ENCODE measurements at regions not wholly inside any gene's neighbourhood (a gene's known extent, or its start where the extent isn't known, plus 50 kb on each side); places are given as distances from the start of the nearest gene placed in this dataset.

DNA sequence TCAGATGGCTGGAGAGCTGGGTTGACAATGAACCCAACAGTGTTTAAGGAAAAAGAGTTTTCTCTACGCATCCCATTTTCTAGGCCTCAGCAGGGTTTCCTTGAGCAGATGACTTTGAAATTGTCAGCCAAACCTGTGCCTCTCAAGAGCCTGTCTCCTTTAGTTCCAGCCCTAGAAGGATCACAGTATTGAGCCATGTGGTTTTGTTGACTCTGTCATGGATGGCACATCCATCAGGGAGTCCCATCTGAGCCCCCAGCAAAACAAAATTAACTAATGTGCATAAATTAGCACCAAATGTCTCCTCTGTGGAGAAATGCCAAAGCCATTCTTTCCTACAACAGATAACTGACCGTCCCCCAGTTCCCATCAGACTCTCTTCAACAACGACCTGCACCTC lies 103.8 kb upstream of the BLID start:
- no peaks in the 10 kb centered on the region for H3K36me3 Mint-ChIP-seq
- no peak overlapping the region for H3K27ac Mint-ChIP-seq
- no peak overlapping the region for H3K4me3 Mint-ChIP-seq
- peaks cover 5% of the 10 kb centered on the region for H3K9me3 Mint-ChIP-seq
- no peaks in the 10 kb centered on the region for H3K27me3 Mint-ChIP-seq
- H3K4me1 Mint-ChIP-seq (ENCODE audit: unreplicated experiment), result peaks cover 14% of the 10 kb centered on the region
- no peak for DNase-seq (ENCODE audit: extremely low spot score, unreplicated experiment)
- TF ChIP-seq, protein P1, sequence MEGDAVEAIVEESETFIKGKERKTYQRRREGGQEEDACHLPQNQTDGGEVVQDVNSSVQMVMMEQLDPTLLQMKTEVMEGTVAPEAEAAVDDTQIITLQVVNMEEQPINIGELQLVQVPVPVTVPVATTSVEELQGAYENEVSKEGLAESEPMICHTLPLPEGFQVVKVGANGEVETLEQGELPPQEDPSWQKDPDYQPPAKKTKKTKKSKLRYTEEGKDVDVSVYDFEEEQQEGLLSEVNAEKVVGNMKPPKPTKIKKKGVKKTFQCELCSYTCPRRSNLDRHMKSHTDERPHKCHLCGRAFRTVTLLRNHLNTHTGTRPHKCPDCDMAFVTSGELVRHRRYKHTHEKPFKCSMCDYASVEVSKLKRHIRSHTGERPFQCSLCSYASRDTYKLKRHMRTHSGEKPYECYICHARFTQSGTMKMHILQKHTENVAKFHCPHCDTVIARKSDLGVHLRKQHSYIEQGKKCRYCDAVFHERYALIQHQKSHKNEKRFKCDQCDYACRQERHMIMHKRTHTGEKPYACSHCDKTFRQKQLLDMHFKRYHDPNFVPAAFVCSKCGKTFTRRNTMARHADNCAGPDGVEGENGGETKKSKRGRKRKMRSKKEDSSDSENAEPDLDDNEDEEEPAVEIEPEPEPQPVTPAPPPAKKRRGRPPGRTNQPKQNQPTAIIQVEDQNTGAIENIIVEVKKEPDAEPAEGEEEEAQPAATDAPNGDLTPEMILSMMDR (conservative IDR thresholded peaks at IDR 0.05), result no peak

DNA sequence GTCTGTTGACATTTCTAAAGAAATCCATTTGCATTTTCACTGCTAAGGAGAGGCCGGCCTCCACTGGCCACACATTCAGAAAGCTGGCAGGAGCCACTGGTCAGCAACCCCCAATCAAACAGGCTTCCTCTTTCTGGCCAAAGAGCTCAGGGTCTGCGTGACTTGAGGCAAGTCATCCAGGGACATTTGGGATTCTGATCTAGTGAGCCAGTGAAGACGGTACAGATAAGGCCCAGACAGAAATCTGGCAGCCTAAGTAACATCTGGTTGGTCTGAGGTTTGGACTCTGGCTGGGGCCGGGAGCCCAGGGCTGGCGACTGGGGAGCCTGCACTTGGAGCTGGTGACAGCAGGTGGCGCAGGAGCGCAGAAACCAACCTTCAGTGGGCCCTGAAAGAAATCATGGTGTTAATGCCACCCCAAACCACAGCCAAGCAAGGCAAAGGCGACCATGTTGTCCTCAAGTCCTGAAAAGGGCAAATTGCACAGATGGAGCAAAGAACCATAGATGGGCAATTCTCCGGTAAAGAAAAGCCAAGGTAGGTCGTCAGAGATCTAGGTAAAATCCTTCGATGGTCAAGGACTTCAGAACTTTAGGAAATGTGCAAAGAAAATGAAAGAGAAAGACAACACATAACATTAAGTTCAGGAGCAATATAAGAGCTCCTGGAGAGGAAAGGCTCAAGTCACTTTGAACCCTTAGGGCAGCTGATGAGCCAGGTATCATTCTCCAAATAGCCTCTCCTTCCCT lies 99.4 kb upstream of the BLID start:
- H3K27me3 Mint-ChIP-seq, result no peaks in the 10 kb centered on the region
- no peak overlapping the region for H3K27ac Mint-ChIP-seq
- TF ChIP-seq, protein P1 (conservative IDR thresholded peaks at IDR 0.05), result peak; percentile 93
- no peaks in the 10 kb centered on the region for H3K9me3 Mint-ChIP-seq
- H3K36me3 Mint-ChIP-seq, result no peaks in the 10 kb centered on the region
- peak; percentile 76 for DNase-seq (ENCODE audit: extremely low spot score, unreplicated experiment)
- no peak overlapping the region for H3K4me3 Mint-ChIP-seq
- H3K4me1 Mint-ChIP-seq (ENCODE audit: unreplicated experiment), result peaks cover 21% of the 10 kb centered on the region

DNA sequence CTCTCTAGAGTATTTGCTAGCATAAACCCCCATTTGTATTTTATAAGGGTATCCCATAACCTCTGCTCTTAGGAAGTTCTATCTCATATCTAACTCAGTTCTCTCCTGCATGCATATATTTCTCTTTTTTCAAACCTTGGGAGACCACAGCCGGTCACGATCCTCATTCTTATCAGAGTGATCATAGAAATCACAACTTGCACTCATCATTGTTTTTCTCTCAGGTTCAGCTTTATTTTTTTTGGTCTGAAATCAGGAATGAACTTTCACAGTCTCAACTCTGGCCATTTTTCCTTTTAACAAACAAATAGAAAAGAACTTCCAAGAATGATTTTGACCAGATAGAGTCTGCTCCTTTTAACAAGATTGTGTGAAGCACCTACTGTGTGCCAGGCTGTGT lies 98.6 kb upstream of the BLID start:
- no peaks in the 10 kb centered on the region for H3K9me3 Mint-ChIP-seq
- no peaks in the 10 kb centered on the region for H3K27me3 Mint-ChIP-seq
- TF ChIP-seq, protein P1 (conservative IDR thresholded peaks at IDR 0.05), result no peak
- H3K27ac Mint-ChIP-seq, result no peak overlapping the region
- H3K4me3 Mint-ChIP-seq, result no peak overlapping the region
- no peak for DNase-seq (ENCODE audit: extremely low spot score, unreplicated experiment)
- no peaks in the 10 kb centered on the region for H3K36me3 Mint-ChIP-seq
- peaks cover 27% of the 10 kb centered on the region for H3K4me1 Mint-ChIP-seq (ENCODE audit: unreplicated experiment)

DNA sequence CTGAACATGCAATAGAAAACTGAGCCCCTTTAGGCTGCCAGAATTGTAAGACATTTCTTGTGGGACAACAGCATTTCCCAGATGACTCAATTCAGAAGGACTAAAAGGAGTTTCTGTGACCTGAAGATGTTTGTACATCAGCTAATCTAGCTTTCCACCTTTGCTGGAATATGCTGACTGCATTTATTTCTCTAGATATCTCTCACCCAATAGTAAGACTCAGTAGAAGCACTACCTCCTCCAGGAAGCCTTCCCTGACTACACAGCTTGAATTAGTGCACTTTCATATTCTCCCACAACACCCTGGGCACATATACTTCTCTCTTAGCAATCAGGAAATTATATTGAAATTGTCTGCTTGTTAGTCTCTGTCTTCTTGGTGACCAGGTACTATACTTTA lies 98.1 kb upstream of the BLID start:
- DNase-seq (ENCODE audit: extremely low spot score, unreplicated experiment), result no peak
- Mint-ChIP-seq H3K4me1 (ENCODE audit: unreplicated experiment) (peaks cover 27% of the 10 kb centered on the region), H3K36me3 (no peaks in the 10 kb centered on the region), H3K9me3 (no peaks in the 10 kb centered on the region), H3K4me3 (no peak overlapping the region), H3K27ac (no peak overlapping the region), H3K27me3 (no peaks in the 10 kb centered on the region)
- TF ChIP-seq, protein P1 (conservative IDR thresholded peaks at IDR 0.05), result no peak

DNA sequence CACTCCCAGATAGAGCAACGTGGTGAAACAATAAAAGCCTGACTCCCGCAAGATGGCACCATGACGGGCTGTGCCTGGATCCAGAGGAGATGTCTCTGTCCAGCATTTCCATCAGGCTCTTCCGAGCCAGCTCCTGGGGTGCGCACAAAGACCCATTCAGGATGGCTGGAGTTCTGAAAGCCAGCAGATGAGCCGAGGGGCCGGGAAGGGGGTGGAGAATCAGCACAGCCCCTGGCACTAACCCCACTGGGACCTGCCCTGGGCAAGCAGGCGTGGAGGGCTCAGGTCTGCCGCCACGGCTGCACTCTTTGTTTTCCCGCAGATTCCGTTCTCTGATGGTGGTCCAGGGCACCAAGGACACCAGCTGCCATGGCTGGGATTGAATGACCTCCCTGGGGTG lies 97.2 kb upstream of the BLID start:
- Mint-ChIP-seq H3K9me3 (no peaks in the 10 kb centered on the region), H3K27ac (no peak overlapping the region), H3K4me3 (no peak overlapping the region), H3K4me1 (ENCODE audit: unreplicated experiment) (peaks cover 32% of the 10 kb centered on the region), H3K36me3 (no peaks in the 10 kb centered on the region), H3K27me3 (no peaks in the 10 kb centered on the region)
- no peak for DNase-seq (ENCODE audit: extremely low spot score, unreplicated experiment)
- TF ChIP-seq, protein P1 (conservative IDR thresholded peaks at IDR 0.05), result no peak

Data from type B pancreatic cell (in vitro differentiated cells).